WERI-Rb-1 (cell line): ENCODE measurements at regions not wholly inside any gene's neighbourhood (a gene's known extent, or its start where the extent isn't known, plus 50 kb on each side); places are given as distances from the start of the nearest gene placed in this dataset.
"Not testable (repeated sequence)": the region's sequence is repeated elsewhere in the genome, so short reads cannot be mapped to it uniquely, and the experiment has no call there.

ENCODE experiments used
- DNase-seq: peaks from one replicate; pipeline ENCODE4 v3.0.0-alpha.2; 2020
- H3K27ac ChIP-seq: fragments of 250-450 bp; sonication (Bioruptor Pico); 2 replicates; pipeline ENCODE4 v1.5.1; 2020; ENCODE audit warnings: mild to moderate bottlenecking, moderate library complexity
- H3K27me3 ChIP-seq: fragments of 250-450 bp; sonication (Bioruptor Pico); 2 replicates; pipeline ENCODE4 v1.5.1; 2021; ENCODE audit warnings: mild to moderate bottlenecking, low read depth, moderate library complexity; ENCODE audit not compliant: insufficient read depth, severe bottlenecking
- H3K36me3 ChIP-seq: fragments of 250-450 bp; sonication (Bioruptor Pico); 2 replicates; pipeline ENCODE4 v1.5.1; 2020; ENCODE audit warnings: mild to moderate bottlenecking, moderate library complexity
- H3K4me3 ChIP-seq: 2 replicates; pipeline ENCODE4 v1.5.1; 2011; ENCODE audit warnings: low read depth, mild to moderate bottlenecking, control low read depth, low read length
- H3K9me3 ChIP-seq: fragments of 250-450 bp; sonication (Bioruptor Pico); 2 replicates; pipeline ENCODE4 v1.5.1; 2021; ENCODE audit warnings: mild to moderate bottlenecking, moderate library complexity; ENCODE audit not compliant: severe bottlenecking
- CTCF ChIP-seq: IDR thresholded peaks from 2 replicates; pipeline ENCODE4 v1.5.1; 2011; ENCODE audit warnings: low read depth, mild to moderate bottlenecking, control low read depth, inconsistent platforms, low read length

- Histone ChIP-seq H3K4me3 (no peak overlapping the region), H3K27ac (no peak overlapping the region), H3K9me3 (no peaks in the 10 kb centered on the region), H3K27me3 (no peaks in the 10 kb centered on the region), H3K36me3 (no peaks in the 10 kb centered on the region)
- no peak for DNase-seq
- TF ChIP-seq CTCF, result no peak
These were observed 172.6 kb downstream of the CD83 start for GRCh38 chr6:14290041-14290771.

GRCh38 chr6:14290772-14291330, 173.3 kb downstream of the CD83 start:
- no peak for TF ChIP-seq CTCF
- Histone ChIP-seq H3K27me3 (no peaks in the 10 kb centered on the region), H3K27ac (no peak overlapping the region), H3K36me3 (no peaks in the 10 kb centered on the region), H3K4me3 (no peak overlapping the region), H3K9me3 (no peaks in the 10 kb centered on the region)
- DNase-seq, result no peak

GRCh38 chr6:14291331-14291730, 173.8 kb downstream of the CD83 start:
- Histone ChIP-seq H3K36me3 (no peaks in the 10 kb centered on the region), H3K27ac (no peak overlapping the region), H3K9me3 (no peaks in the 10 kb centered on the region), H3K4me3 (no peak overlapping the region), H3K27me3 (no peaks in the 10 kb centered on the region)
- TF ChIP-seq CTCF, result no peak
- DNase-seq, result no peak

GRCh38 chr6:14292119-14292518, 174.5 kb downstream of the CD83 start:
- no peaks in the 10 kb centered on the region for H3K27me3 ChIP-seq
- no peaks in the 10 kb centered on the region for H3K9me3 ChIP-seq
- H3K27ac ChIP-seq, result no peak overlapping the region
- H3K4me3 ChIP-seq, result no peak overlapping the region
- no peak for DNase-seq
- no peak for TF ChIP-seq CTCF
- H3K36me3 ChIP-seq, result no peaks in the 10 kb centered on the region

GRCh38 chr6:14294270-14294951, 176.8 kb downstream of the CD83 start:
- no peak for DNase-seq
- Histone ChIP-seq H3K36me3 (no peaks in the 10 kb centered on the region), H3K27ac (no peak overlapping the region), H3K9me3 (no peaks in the 10 kb centered on the region), H3K27me3 (no peaks in the 10 kb centered on the region), H3K4me3 (no peak overlapping the region)
- no peak for TF ChIP-seq CTCF

- not testable (repeated sequence) for H3K27ac ChIP-seq
These were observed 179.1 kb downstream of the CD83 start for GRCh38 chr6:14296698-14297097.

GRCh38 chr6:14297118-14297517, 179.5 kb downstream of the CD83 start:
- DNase-seq, result not testable (repeated sequence)

More at GRCh38 chr6:14296698-14297097, 179.1 kb downstream of the CD83 start:
- not testable (repeated sequence) for H3K36me3 ChIP-seq, H3K27me3 ChIP-seq, H3K4me3 ChIP-seq, H3K9me3 ChIP-seq, DNase-seq

GRCh38 chr6:14300189-14300588, 182.6 kb downstream of the CD83 start:
- peak; percentile 51 for DNase-seq
- not testable (repeated sequence) for H3K27me3 ChIP-seq, H3K27ac ChIP-seq, H3K9me3 ChIP-seq, H3K36me3 ChIP-seq
- H3K4me3 ChIP-seq, result peak overlapping the region; percentile 25

More at GRCh38 chr6:14297118-14297517, 179.5 kb downstream of the CD83 start:
- H3K27me3 ChIP-seq, H3K36me3 ChIP-seq, H3K9me3 ChIP-seq, H3K4me3 ChIP-seq, H3K27ac ChIP-seq: not testable (repeated sequence)

- H3K36me3 ChIP-seq, H3K4me3 ChIP-seq, H3K9me3 ChIP-seq, H3K27me3 ChIP-seq, H3K27ac ChIP-seq: not testable (repeated sequence)
- DNase-seq, result peak; percentile 70
These were observed 183.1 kb downstream of the CD83 start for GRCh38 chr6:14300721-14301120.
